Ascending aorta (tissue), 2 donors: ENCODE measurements at regions not wholly inside any gene's neighbourhood (a gene's known extent, or its start where the extent isn't known, plus 50 kb on each side); places are given as distances from the start of the nearest gene placed in this dataset.

ENCODE experiments used
- DNase-seq, 2 donors: peaks; one replicate each; pipeline ENCODE4 v3.0.0-alpha.2; 2019; ENCODE audit warnings: low spot score in 2 of 2
- H3K27ac ChIP-seq, 2 donors: fragments of 200-600 bp; sonication (generic); one replicate each; pipeline ENCODE4 v1.5.1; 2016 to 2017; ENCODE audit warnings: mild to moderate bottlenecking in 1 of 2
- H3K27me3 ChIP-seq: fragments of 200-600 bp; sonication (generic); one replicate; pipeline ENCODE4 v1.5.1; 2017
- H3K36me3 ChIP-seq, 2 donors: fragments of 200-600 bp; sonication (generic); one replicate each; pipeline ENCODE4 v1.5.1; 2016
- H3K4me1 ChIP-seq, 2 donors: fragments of 200-600 bp; sonication (generic); one replicate each; pipeline ENCODE4 v1.5.1; 2016 to 2017; ENCODE audit warnings: mild to moderate bottlenecking in 1 of 2
- H3K4me3 ChIP-seq, 2 donors: fragments of 200-600 bp; sonication (generic); one replicate each; pipeline ENCODE4 v1.5.1; 2016 to 2017; ENCODE audit warnings: mild to moderate bottlenecking in 1 of 2
- H3K9me3 ChIP-seq, 2 donors: fragments of 200-600 bp; sonication (generic); one replicate each; pipeline ENCODE4 v1.5.1; 2016
- CTCF ChIP-seq, 3 experiments: fragments of 200-600 bp in 2 of 3; fragments of 450-650 bp in 1 of 3; sonication (generic) in 2 of 3; IDR thresholded peaks; one replicate each; pipeline ENCODE4 v1.5.1; 2016 to 2019; ENCODE audit warnings: antibody characterized with exemption in 3 of 3, mild to moderate bottlenecking in 1 of 3, moderate library complexity in 1 of 3
- intact Hi-C: fragments of 100-400 bp; cut with DNase I; formaldehyde crosslinking; loops from one replicate; pipeline ENCODE4 v1.15.1; 2023

GRCh38 chr6:21807299-21808044, 213.9 kb downstream of the SOX4 start:
- Histone ChIP-seq H3K27ac (peak overlapping the region; percentile 53 to 59), H3K27me3 (no peaks in the 10 kb centered on the region), H3K9me3 (no peaks in the 10 kb centered on the region), H3K4me3 (no peak overlapping the region), H3K36me3 (no peaks in the 10 kb centered on the region), H3K4me1 (peaks cover 0 to 4% of the 10 kb centered on the region in 2 donors)
- TF ChIP-seq CTCF (IDR thresholded peaks at IDR 0.05) = no peak
- no peak for DNase-seq
- intact Hi-C loops = no loop called here

- Histone ChIP-seq H3K27me3 (no peaks in the 10 kb centered on the region), H3K36me3 (no peaks in the 10 kb centered on the region), H3K4me3 (peak overlapping the region in 1 of 2 donors; percentile 0), H3K27ac (peak overlapping the region; percentile 53 to 59), H3K4me1 (peaks cover 0 to 4% of the 10 kb centered on the region in 2 donors), H3K9me3 (no peaks in the 10 kb centered on the region)
- no peak for DNase-seq
- intact Hi-C loops = no loop called here
- no peak for TF ChIP-seq CTCF (IDR thresholded peaks at IDR 0.05)
These were observed 214.5 kb downstream of the SOX4 start for GRCh38 chr6:21808045-21808470.

- peak overlapping the region in 1 of 2 donors; percentile 0 for H3K4me3 ChIP-seq
- H3K27ac ChIP-seq = peak overlapping the region; percentile 53 to 59
- H3K27me3 ChIP-seq = no peaks in the 10 kb centered on the region
- DNase-seq = no peak
- intact Hi-C loops = no loop called here
- H3K9me3 ChIP-seq = no peaks in the 10 kb centered on the region
- no peak for TF ChIP-seq CTCF (IDR thresholded peaks at IDR 0.05)
- H3K4me1 ChIP-seq = peaks cover 0 to 4% of the 10 kb centered on the region in 2 donors
- H3K36me3 ChIP-seq = no peaks in the 10 kb centered on the region
These were observed 215.1 kb downstream of the SOX4 start for GRCh38 chr6:21808551-21809242.

GRCh38 chr6:21811484-21811883, 217.9 kb downstream of the SOX4 start:
- Histone ChIP-seq H3K36me3 (no peaks in the 10 kb centered on the region), H3K4me1 (peaks cover 0 to 4% of the 10 kb centered on the region in 2 donors), H3K4me3 (no peak overlapping the region), H3K27ac (no peak overlapping the region), H3K27me3 (no peaks in the 10 kb centered on the region), H3K9me3 (no peaks in the 10 kb centered on the region)
- intact Hi-C loops = no loop called here
- DNase-seq = no peak
- no peak for TF ChIP-seq CTCF (IDR thresholded peaks at IDR 0.05)

- intact Hi-C loops = no loop called here
- Histone ChIP-seq H3K4me1 (no peaks in the 10 kb centered on the region), H3K9me3 (no peaks in the 10 kb centered on the region), H3K4me3 (no peak overlapping the region), H3K27me3 (no peaks in the 10 kb centered on the region), H3K36me3 (no peaks in the 10 kb centered on the region), H3K27ac (no peak overlapping the region)
- no peak for DNase-seq
- TF ChIP-seq CTCF (IDR thresholded peaks at IDR 0.05) = no peak
These were observed 222.7 kb downstream of the SOX4 start for GRCh38 chr6:21816231-21816630.
